ENCODE measurements at regions not wholly inside any gene's neighbourhood (a gene's known extent, or its start where the extent isn't known, plus 50 kb on each side); places are given as distances from the start of the nearest gene placed in this dataset.

- no peak overlapping the region for H3K4me3 ChIP-seq (ENCODE audit: low read length)
- no peak overlapping the region for H3K4me3 Mint-ChIP-seq
- H3K4me1 Mint-ChIP-seq (ENCODE audit: low read depth), result no peaks in the 10 kb centered on the region
- H3K27me3 Mint-ChIP-seq, result no peaks in the 10 kb centered on the region
- CTCF ChIA-PET, result no interaction called here
- H3K36me3 ChIP-seq (ENCODE audit: insufficient read depth, low read length), result no peaks in the 10 kb centered on the region
- H3K9me3 Mint-ChIP-seq, result peaks cover 2% of the 10 kb centered on the region
- no peaks in the 10 kb centered on the region for H3K4me1 ChIP-seq (ENCODE audit: insufficient read depth, low read length)
- ATAC-seq (ENCODE audit: poor library complexity), result no peak
- H3K27me3 ChIP-seq (ENCODE audit: control insufficient read depth in 1 of 2, insufficient read depth in 2 of 2, low read length in 2 of 2), result no peaks in the 10 kb centered on the region
- H3K27ac ChIP-seq (ENCODE audit: low read depth in 1 of 2, low read length in 2 of 2), result no peak overlapping the region
- H3K27ac Mint-ChIP-seq, result no peak overlapping the region
- DNase-seq, result no peak
- POLR2A ChIA-PET, result no interaction called here
- H3K36me3 Mint-ChIP-seq (ENCODE audit: low read depth), result no peaks in the 10 kb centered on the region
- intact Hi-C loops (cut with DNase I, micrococcal nuclease), result no loop called here
- TF ChIP-seq, protein P1, sequence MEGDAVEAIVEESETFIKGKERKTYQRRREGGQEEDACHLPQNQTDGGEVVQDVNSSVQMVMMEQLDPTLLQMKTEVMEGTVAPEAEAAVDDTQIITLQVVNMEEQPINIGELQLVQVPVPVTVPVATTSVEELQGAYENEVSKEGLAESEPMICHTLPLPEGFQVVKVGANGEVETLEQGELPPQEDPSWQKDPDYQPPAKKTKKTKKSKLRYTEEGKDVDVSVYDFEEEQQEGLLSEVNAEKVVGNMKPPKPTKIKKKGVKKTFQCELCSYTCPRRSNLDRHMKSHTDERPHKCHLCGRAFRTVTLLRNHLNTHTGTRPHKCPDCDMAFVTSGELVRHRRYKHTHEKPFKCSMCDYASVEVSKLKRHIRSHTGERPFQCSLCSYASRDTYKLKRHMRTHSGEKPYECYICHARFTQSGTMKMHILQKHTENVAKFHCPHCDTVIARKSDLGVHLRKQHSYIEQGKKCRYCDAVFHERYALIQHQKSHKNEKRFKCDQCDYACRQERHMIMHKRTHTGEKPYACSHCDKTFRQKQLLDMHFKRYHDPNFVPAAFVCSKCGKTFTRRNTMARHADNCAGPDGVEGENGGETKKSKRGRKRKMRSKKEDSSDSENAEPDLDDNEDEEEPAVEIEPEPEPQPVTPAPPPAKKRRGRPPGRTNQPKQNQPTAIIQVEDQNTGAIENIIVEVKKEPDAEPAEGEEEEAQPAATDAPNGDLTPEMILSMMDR (IDR thresholded peaks at IDR 0.05), result no peak
- peaks cover 0 to 7% of the 10 kb centered on the region in 2 experiments for H3K9me3 ChIP-seq (ENCODE audit: control insufficient read depth in 1 of 2, insufficient read depth in 1 of 2, low read length in 2 of 2)
Measured at GRCh38 chr6:63415286-63415685, 95.5 kb upstream of the LGSN start.

GRCh38 chr6:63418741-63419140, 99.0 kb upstream of the LGSN start:
- no peak overlapping the region for H3K4me3 Mint-ChIP-seq
- H3K4me1 Mint-ChIP-seq (ENCODE audit: low read depth), result no peaks in the 10 kb centered on the region
- H3K27ac Mint-ChIP-seq, result no peak overlapping the region
- Histone ChIP-seq H3K27me3 (ENCODE audit: control insufficient read depth in 1 of 2, insufficient read depth in 2 of 2, low read length in 2 of 2) (no peaks in the 10 kb centered on the region), H3K36me3 (ENCODE audit: insufficient read depth, low read length) (no peaks in the 10 kb centered on the region), H3K27ac (ENCODE audit: low read depth in 1 of 2, low read length in 2 of 2) (no peak overlapping the region), H3K4me1 (ENCODE audit: insufficient read depth, low read length) (no peaks in the 10 kb centered on the region), H3K9me3 (ENCODE audit: control insufficient read depth in 1 of 2, insufficient read depth in 1 of 2, low read length in 2 of 2) (peaks cover 0 to 11% of the 10 kb centered on the region in 2 experiments), H3K4me3 (ENCODE audit: low read length) (no peak overlapping the region)
- TF ChIP-seq, protein P1 (IDR thresholded peaks at IDR 0.05), result no peak
- ATAC-seq (ENCODE audit: poor library complexity) (no peak), DNase-seq (no peak)
- intact Hi-C loops (cut with DNase I, micrococcal nuclease), result no loop called here
- POLR2A ChIA-PET, result no interaction called here
- CTCF ChIA-PET, result no interaction called here
- H3K36me3 Mint-ChIP-seq (ENCODE audit: low read depth), result no peaks in the 10 kb centered on the region
- peaks cover 8% of the 10 kb centered on the region for H3K9me3 Mint-ChIP-seq
- no peaks in the 10 kb centered on the region for H3K27me3 Mint-ChIP-seq

GRCh38 chr6:63424636-63425035, 104.9 kb upstream of the LGSN start:
- no peak overlapping the region for H3K27ac ChIP-seq (ENCODE audit: low read depth in 1 of 2, low read length in 2 of 2)
- CTCF ChIA-PET, result no interaction called here

More at GRCh38 chr6:63424636-63425035, 104.9 kb upstream of the LGSN start:
- no peaks in the 10 kb centered on the region for H3K4me1 ChIP-seq (ENCODE audit: insufficient read depth, low read length)
- no peak for ATAC-seq (ENCODE audit: poor library complexity)
- POLR2A ChIA-PET, result no interaction called here
- Mint-ChIP-seq H3K36me3 (ENCODE audit: low read depth) (no peaks in the 10 kb centered on the region), H3K4me3 (no peak overlapping the region), H3K4me1 (ENCODE audit: low read depth) (no peaks in the 10 kb centered on the region), H3K9me3 (peaks cover 8% of the 10 kb centered on the region), H3K27ac (no peak overlapping the region), H3K27me3 (peaks cover 8% of the 10 kb centered on the region)
- intact Hi-C loops (cut with DNase I, micrococcal nuclease), result no loop called here
- no peaks in the 10 kb centered on the region for H3K27me3 ChIP-seq (ENCODE audit: control insufficient read depth in 1 of 2, insufficient read depth in 2 of 2, low read length in 2 of 2)
- no peak overlapping the region for H3K4me3 ChIP-seq (ENCODE audit: low read length)
- DNase-seq, result no peak
- TF ChIP-seq, protein P1 (IDR thresholded peaks at IDR 0.05), result no peak
- H3K9me3 ChIP-seq (ENCODE audit: control insufficient read depth in 1 of 2, insufficient read depth in 1 of 2, low read length in 2 of 2), result peaks cover 0 to 8% of the 10 kb centered on the region in 2 experiments
- no peaks in the 10 kb centered on the region for H3K36me3 ChIP-seq (ENCODE audit: insufficient read depth, low read length)

Data from CD4-positive, alpha-beta T cell (primary cell).